Panc1 (cell line): ENCODE measurements at regions not wholly inside any gene's neighbourhood (a gene's known extent, or its start where the extent isn't known, plus 50 kb on each side); places are given as distances from the start of the nearest gene placed in this dataset.

Source experiments
- CTCF ChIP-seq: fragments of 450-650 bp; IDR thresholded peaks from 2 replicates; pipeline ENCODE4 v1.5.1; 2017; ENCODE audit warnings: mild to moderate bottlenecking
- POLR2AphosphoS5 ChIP-seq: IDR thresholded peaks from 2 replicates; pipeline ENCODE4 v1.6.1; 2012; ENCODE audit warnings: mild to moderate bottlenecking, low read depth, low read length, moderate library complexity
- REST ChIP-seq, 2 experiments: IDR thresholded peaks; 2 replicates each; pipeline ENCODE4 v1.6.1; 2011 to 2012; ENCODE audit warnings: low read depth in 2 of 2, control low read depth in 1 of 2, low read length in 1 of 2, mild to moderate bottlenecking in 1 of 2, moderate library complexity in 1 of 2; ENCODE audit not compliant: insufficient read depth in 1 of 2

GRCh38 chr10:110363572-110364411 is 59.1 kb upstream of the SMNDC1 start:
- no peak for TF ChIP-seq CTCF
- TF ChIP-seq REST (IDR thresholded peaks at IDR 0.05; ENCODE audit: insufficient read depth in 1 of 2, low read depth in 2 of 2, low read length in 1 of 2) = no peak
- TF ChIP-seq POLR2AphosphoS5 = no peak
